NB4 (cell line): ENCODE measurements at regions not wholly inside any gene's neighbourhood (a gene's known extent, or its start where the extent isn't known, plus 50 kb on each side); places are given as distances from the start of the nearest gene placed in this dataset.

Experiments used
- DNase-seq: peaks from one replicate; pipeline ENCODE4 v3.0.0; 2010; ENCODE audit warnings: low read depth
- H3K4me3 ChIP-seq: one replicate; pipeline ENCODE4 v1.5.1; 2011; ENCODE audit warnings: mild to moderate bottlenecking, low read depth, low read length, moderate library complexity
- CTCF ChIP-seq: IDR thresholded peaks from one replicate; pipeline ENCODE4 v1.5.1; 2012; ENCODE audit warnings: low read depth, low read length
- MAX ChIP-seq: IDR thresholded peaks from 2 replicates; pipeline ENCODE4 v1.6.1; 2011; ENCODE audit warnings: low read depth, low read length
- MYC ChIP-seq: IDR thresholded peaks from 2 replicates; pipeline ENCODE4 v1.6.1; 2011; ENCODE audit warnings: low read depth, low read length
- POLR2A ChIP-seq: IDR thresholded peaks from 2 replicates; pipeline ENCODE4 v1.6.1; 2011; ENCODE audit warnings: mild to moderate bottlenecking; ENCODE audit not compliant: insufficient read length; ENCODE audit errors: extremely low read depth

- no peak for TF ChIP-seq MYC
- no peak for TF ChIP-seq MAX
- TF ChIP-seq POLR2A = no peak
- TF ChIP-seq CTCF = no peak
- no peak for DNase-seq
- no peak overlapping the region for H3K4me3 ChIP-seq
Measured at GRCh38 chr6:120108061-120108795, 758.7 kb upstream of the MAN1A1 start.

- no peak for TF ChIP-seq CTCF
- no peak for DNase-seq
Measured at GRCh38 chr6:120103618-120104017, 754.1 kb upstream of the MAN1A1 start.

GRCh38 chr6:120096696-120097260, 747.2 kb upstream of the MAN1A1 start:
- no peak overlapping the region for H3K4me3 ChIP-seq
- TF ChIP-seq CTCF (no peak), MYC (no peak)

More at GRCh38 chr6:120103618-120104017, 754.1 kb upstream of the MAN1A1 start:
- H3K4me3 ChIP-seq = no peak overlapping the region

GRCh38 chr6:120083186-120083585, 733.6 kb upstream of the MAN1A1 start:
- TF ChIP-seq POLR2A (no peak), MYC (no peak), MAX (no peak), CTCF (no peak)
- peak; percentile 24 for DNase-seq

More at GRCh38 chr6:120096696-120097260, 747.2 kb upstream of the MAN1A1 start:
- no peak for DNase-seq

GRCh38 chr6:120077489-120077888, 727.9 kb upstream of the MAN1A1 start:
- TF ChIP-seq MYC (no peak), POLR2A (no peak), MAX (no peak), CTCF (no peak)
- H3K4me3 ChIP-seq = no peak overlapping the region
- no peak for DNase-seq

More at GRCh38 chr6:120083186-120083585, 733.6 kb upstream of the MAN1A1 start:
- no peak overlapping the region for H3K4me3 ChIP-seq

GRCh38 chr6:120058410-120058809, 708.8 kb upstream of the MAN1A1 start:
- TF ChIP-seq MAX = no peak
- TF ChIP-seq CTCF = no peak
- TF ChIP-seq MYC = no peak
- no peak for TF ChIP-seq POLR2A
- DNase-seq = no peak
- no peak overlapping the region for H3K4me3 ChIP-seq
